ENCODE measurements at regions not wholly inside any gene's neighbourhood (a gene's known extent, or its start where the extent isn't known, plus 50 kb on each side); places are given as distances from the start of the nearest gene placed in this dataset.

GRCh38 chr11:135017296-135017695, 605.3 kb upstream of the B3GAT1 start:
- TF ChIP-seq CTCF (conservative IDR thresholded peaks at IDR 0.05) = no peak
- TF ChIP-seq EZH2 (IDR thresholded peaks at IDR 0.05; ENCODE audit: low read depth) = no peak
